BJ (cell line): ENCODE measurements at regions not wholly inside any gene's neighbourhood (a gene's known extent, or its start where the extent isn't known, plus 50 kb on each side); places are given as distances from the start of the nearest gene placed in this dataset.

Experiments
- CTCF ChIA-PET: fragments of 350-600 bp; formaldehyde crosslinking; extraction: SDS; loops from one replicate; lab custom pipeline; 2021; ENCODE audit warnings: antibody characterized with exemption, inconsistent platforms; lab: Yijun Ruan, JAX
- POLR2A ChIA-PET: fragments of 300-600 bp; sonication (Branson Sonifier 250); formaldehyde crosslinking; extraction: SDS; loops from one replicate; lab custom pipeline; 2021; ENCODE audit warnings: antibody characterized with exemption; lab: Charles Lee
- DNase-seq: peaks from one replicate; pipeline ENCODE4 v3.0.0-alpha.2; 2011; ENCODE audit warnings: low read depth
- H3K27me3 ChIP-seq: 2 replicates; pipeline ENCODE4 v1.6.0; 2011; ENCODE audit warnings: low read length; ENCODE audit not compliant: control insufficient read depth, insufficient read depth
- H3K36me3 ChIP-seq: 2 replicates; pipeline ENCODE4 v1.5.1; 2011; ENCODE audit warnings: low read length; ENCODE audit not compliant: control insufficient read depth, insufficient read depth
- H3K4me3 ChIP-seq: 2 replicates; pipeline ENCODE4 v1.5.1; 2011; ENCODE audit warnings: low read depth, mild to moderate bottlenecking, control low read depth, low read length
- CTCF ChIP-seq: IDR thresholded peaks from 2 replicates; pipeline ENCODE4 v1.5.1; 2011; ENCODE audit warnings: low read depth, mild to moderate bottlenecking, control low read depth, inconsistent platforms, low read length, moderate library complexity; ENCODE audit not compliant: insufficient read depth

GRCh38 chr11:130601764-130602460 is 153.5 kb downstream of the ADAMTS15 start:
- TF ChIP-seq CTCF = no peak
- CTCF ChIA-PET = no interaction called here
- POLR2A ChIA-PET = interaction anchor here (0.6 kb wide), 1 partner anchor 1150 kb away, joined by 3 read pairs; no protein-coding TSS in a partner anchor

GRCh38 chr11:130602641-130603334 is 154.3 kb downstream of the ADAMTS15 start:
- ChIA-PET POLR2A (interaction anchor here (0.6 kb wide), 1 partner anchor 1149 kb away, joined by 3 read pairs; no protein-coding TSS in a partner anchor), CTCF (interaction anchor here (0.5 kb wide), 1 partner anchor 522 kb away, joined by 3 read pairs; no protein-coding TSS in a partner anchor)
- no peak for TF ChIP-seq CTCF

More at GRCh38 chr11:130601764-130602460, 153.5 kb downstream of the ADAMTS15 start:
- no peaks in the 10 kb centered on the region for H3K27me3 ChIP-seq
- H3K36me3 ChIP-seq = no peaks in the 10 kb centered on the region
- H3K4me3 ChIP-seq = no peak overlapping the region
- DNase-seq = no peak

GRCh38 chr11:130603335-130603906 is 155.0 kb downstream of the ADAMTS15 start:
- no peak overlapping the region for H3K4me3 ChIP-seq
- no peaks in the 10 kb centered on the region for H3K36me3 ChIP-seq
- DNase-seq = no peak
- H3K27me3 ChIP-seq = no peaks in the 10 kb centered on the region
- ChIA-PET POLR2A (no interaction called here), CTCF (interaction anchor here (0.5 to 1.5 kb wide), 3 partner anchors 10 to 522 kb away, joined by 3 to 4 read pairs (median 3); no protein-coding TSS in a partner anchor)
- no peak for TF ChIP-seq CTCF

More at GRCh38 chr11:130602641-130603334, 154.3 kb downstream of the ADAMTS15 start:
- no peak for DNase-seq
- H3K4me3 ChIP-seq = no peak overlapping the region
- H3K36me3 ChIP-seq = no peaks in the 10 kb centered on the region
- H3K27me3 ChIP-seq = no peaks in the 10 kb centered on the region

GRCh38 chr11:130604606-130605005 is 156.2 kb downstream of the ADAMTS15 start:
- TF ChIP-seq CTCF = no peak
- H3K36me3 ChIP-seq = no peaks in the 10 kb centered on the region
- no peaks in the 10 kb centered on the region for H3K27me3 ChIP-seq
- DNase-seq = no peak
- H3K4me3 ChIP-seq = no peak overlapping the region
- ChIA-PET CTCF (interaction anchor here (1.5 kb wide), 1 partner anchor 11 kb away, joined by 4 read pairs; no protein-coding TSS in a partner anchor), POLR2A (no interaction called here)

- ChIA-PET POLR2A (no interaction called here), CTCF (interaction anchor here (0.7 kb wide), 1 partner anchor 127 kb away, joined by 3 read pairs; no protein-coding TSS in a partner anchor)
- no peak for DNase-seq
- Histone ChIP-seq H3K36me3 (no peaks in the 10 kb centered on the region), H3K27me3 (no peaks in the 10 kb centered on the region), H3K4me3 (no peak overlapping the region)
- no peak for TF ChIP-seq CTCF
These were observed 157.7 kb downstream of the ADAMTS15 start for GRCh38 chr11:130606178-130606577.
